ENCODE measurements at regions not wholly inside any gene's neighbourhood (a gene's known extent, or its start where the extent isn't known, plus 50 kb on each side); places are given as distances from the start of the nearest gene placed in this dataset.
"Not testable (repeated sequence)": the region's sequence is repeated elsewhere in the genome, so short reads cannot be mapped to it uniquely, and the experiment has no call there.

- DNase-seq: not testable (repeated sequence)
Observed at GRCh38 chr9:42656789-42657188, 473.3 kb downstream of the SPATA31A6 start.

DNA sequence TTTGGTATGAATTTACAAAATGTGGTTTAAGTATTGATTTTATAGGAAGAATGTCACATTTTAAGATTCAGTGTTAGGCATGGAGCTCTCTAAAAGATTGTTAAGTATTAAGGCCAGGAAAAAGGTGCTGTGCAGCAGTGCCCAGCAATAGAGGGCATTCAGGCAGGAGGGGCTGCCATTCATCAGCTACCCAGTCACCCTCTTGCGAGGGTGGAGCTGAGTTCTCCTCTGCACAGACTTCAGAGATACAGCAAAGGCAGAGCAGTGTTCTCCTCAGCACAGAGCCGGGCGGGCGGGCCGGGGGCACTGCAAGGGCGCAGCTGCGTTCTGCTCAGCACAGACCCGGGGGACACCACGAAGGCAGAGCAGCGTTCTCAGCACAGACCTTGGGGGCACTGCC, 474.0 kb downstream of the SPATA31A6 start:
- DNase-seq: not testable (repeated sequence)

DNA sequence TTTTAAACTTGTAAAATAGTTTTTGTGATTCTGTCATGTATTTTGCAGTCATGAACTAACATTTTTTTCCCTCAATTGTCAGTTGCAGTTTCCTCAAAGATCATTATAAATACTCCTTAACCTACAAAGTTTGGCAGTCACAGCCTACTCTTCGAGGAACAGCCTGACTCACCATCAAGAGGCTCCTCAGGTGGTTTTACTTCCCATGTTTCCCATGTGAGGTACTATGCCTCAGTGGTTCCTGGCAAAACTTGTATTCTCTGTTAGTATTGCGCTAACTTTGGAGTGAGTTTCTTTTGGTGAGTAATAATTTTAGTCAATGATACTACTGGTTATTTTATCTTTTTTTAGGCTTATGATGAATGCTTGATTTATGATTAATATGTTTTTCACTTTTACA, 513.7 kb downstream of the SPATA31A6 start:
- not testable (repeated sequence) for DNase-seq

DNA sequence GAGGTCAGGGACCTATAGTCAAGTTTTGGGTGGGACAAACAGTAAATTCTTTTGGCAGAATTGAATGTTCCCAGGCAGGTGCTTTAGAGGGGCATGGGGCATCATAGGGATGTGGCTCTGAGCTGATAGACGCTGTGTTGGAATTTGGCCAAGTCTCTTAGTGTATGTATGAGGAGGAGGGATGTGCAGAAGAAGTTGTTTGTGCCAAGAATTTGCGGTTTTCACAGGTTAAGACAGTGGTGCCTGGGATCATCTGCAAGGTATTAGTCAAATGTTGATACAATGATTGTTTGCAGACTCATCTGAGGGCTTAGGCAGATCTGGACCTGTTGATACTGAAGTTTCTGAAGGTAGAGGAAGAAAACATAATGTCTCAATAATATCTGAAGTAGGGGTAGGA, 519.4 kb downstream of the SPATA31A6 start:
- not testable (repeated sequence) for DNase-seq

GRCh38 chr9:42724841-42725835, 541.7 kb downstream of the SPATA31A6 start:
- not testable (repeated sequence) for DNase-seq

DNA sequence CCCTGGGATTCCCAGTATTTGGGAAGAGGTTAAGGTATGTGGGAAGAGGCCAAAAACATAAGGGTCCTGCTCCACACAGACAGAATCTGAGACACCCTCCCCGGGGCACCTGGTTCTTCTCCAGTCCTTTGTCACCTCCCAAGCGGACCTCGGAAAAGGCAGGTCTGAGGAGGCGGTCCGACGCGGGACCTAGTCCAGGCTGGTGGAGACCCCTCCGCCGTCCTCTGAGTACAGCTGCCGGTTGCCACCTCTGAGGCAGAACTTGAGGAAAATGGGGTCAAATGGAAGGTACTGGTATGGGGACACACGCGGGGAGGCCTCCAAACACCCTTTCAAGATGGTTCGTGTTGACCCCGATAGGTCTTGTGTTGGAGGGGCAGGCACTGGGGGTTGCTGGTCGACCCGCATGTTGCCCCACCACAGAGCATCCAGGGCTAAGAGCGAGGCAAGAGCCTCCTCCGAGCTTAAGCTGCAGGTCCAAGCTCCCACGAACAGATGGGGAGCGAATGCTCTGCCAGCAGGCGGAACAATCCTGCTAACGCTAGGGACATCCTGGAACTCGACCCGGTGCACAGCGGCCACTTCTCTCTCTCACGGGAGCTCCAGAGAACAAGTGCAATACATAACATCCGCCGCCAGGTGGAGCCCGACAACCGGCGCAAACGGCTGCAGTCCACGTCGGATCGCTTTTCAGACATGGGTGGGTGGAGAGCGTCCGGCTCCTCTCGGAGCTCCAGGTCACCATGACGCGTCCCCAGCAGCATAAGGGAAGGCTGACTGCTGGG, 559.8 kb downstream of the SPATA31A6 start:
- peak; percentile 82 for DNase-seq

DNA sequence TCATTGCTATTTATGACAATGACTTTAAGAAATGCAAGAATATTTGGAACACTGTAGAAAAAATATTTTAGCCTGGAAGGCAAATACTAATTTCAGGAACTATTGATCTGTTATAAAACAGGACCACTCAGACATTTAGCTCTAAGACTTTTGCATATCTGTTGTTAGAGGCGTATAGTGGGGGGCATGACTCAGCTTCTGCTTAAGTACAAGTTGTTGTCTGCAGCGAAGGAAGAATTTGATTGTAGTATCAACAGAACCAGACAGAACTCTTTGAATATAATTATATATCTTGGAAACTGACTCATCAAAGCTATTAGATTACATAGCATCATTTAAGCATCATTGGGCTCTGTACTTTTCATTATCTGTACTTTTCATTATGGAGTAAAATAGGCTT, 573.8 kb downstream of the SPATA31A6 start:
- not testable (repeated sequence) for DNase-seq

GRCh38 chr9:42759320-42759719, 575.9 kb downstream of the SPATA31A6 start:
- DNase-seq: not testable (repeated sequence)

DNA sequence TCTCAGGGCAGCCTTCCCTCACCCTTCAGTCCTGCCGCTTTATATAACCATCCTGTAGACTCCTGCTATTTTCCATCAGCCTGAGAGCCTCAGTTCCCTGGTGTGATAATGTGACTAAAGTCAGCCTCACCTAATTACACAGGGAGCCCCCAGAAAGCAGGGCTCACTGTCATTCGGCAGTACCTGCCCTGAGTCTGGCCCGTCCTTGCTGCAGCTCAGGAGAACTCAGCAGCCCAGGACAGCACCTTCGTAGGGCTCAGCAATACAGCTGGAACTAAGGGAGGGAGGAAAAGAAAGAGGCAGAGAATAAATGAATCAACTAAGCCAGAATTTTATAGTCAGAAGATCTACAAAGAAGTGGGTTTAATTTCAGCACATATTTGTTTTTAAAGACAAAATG, 598.7 kb downstream of the SPATA31A6 start:
- not testable (repeated sequence) for DNase-seq

GRCh38 chr9:42792725-42793124, 609.3 kb downstream of the SPATA31A6 start:
- DNase-seq: not testable (repeated sequence)

- not testable (repeated sequence) for DNase-seq
Observed at GRCh38 chr9:42798571-42798970, 615.1 kb downstream of the SPATA31A6 start.

GRCh38 chr9:42802716-42803115, 619.3 kb downstream of the SPATA31A6 start:
- not testable (repeated sequence) for DNase-seq

DNA sequence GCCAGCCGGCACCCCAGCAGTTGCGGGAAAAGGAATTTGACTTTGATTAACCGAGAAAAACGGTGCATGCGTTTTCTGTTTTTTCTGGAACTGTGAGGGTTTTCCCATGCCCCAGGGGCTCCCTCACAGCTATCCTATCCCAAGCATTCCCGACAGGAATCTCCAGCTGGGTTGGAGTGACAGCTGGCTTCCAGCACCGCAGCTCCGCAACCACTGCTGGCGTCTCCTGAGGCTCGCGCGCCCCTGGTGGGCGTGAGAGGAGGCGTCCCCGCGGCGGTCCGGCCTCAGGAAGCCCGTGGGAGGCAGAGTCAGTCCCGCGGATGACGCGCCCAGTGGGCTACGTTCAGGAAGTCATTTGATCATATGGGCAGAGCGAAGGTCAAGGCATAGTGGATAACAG, 623.2 kb downstream of the SPATA31A6 start:
- DNase-seq: peak; percentile 3

DNA sequence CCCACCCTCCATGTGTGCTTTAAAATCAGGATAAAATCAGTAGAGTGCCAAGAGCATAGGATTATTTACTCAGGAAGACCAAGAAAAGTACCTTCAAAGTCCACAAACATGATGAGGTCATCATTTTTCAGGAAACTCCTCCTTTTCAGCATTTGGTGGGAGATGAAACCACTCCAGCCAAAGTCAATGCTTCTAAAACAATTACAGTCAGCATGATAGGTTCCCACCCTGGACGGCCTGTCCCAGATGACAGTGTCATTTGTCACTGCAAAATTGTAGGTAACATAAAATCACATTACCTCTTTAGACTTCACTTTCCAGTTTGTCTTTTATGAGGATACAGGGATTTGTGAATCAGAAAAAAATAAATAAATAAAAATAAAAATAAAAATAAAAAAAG, 638.0 kb downstream of the SPATA31A6 start:
- DNase-seq: not testable (repeated sequence)

- not testable (repeated sequence) for DNase-seq
Observed at GRCh38 chr9:42848156-42848555, 664.7 kb downstream of the SPATA31A6 start.

- DNase-seq: peak; percentile 2
Observed at GRCh38 chr9:42850896-42851693, 667.6 kb downstream of the SPATA31A6 start.

DNA sequence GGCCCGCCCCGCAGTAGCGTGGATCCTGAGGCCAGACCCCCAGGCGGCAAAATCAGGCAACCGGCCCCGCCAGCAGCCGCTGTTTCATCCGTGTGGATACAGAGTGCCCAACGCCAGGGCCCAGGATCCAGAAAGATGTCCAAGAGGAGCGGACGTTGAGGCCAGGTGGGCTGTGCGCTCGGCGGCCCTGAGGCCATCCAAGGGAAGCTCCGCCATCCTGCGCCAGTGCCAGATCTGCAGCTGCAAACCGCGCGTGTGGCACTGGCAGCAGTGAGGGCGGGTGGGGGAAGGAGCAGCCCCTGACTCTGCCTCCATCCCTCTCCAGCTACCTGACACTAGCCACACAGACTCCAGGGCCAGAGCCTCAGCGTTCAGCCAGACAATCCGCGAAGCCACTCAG, 668.2 kb downstream of the SPATA31A6 start:
- peak; percentile 20 for DNase-seq

DNA sequence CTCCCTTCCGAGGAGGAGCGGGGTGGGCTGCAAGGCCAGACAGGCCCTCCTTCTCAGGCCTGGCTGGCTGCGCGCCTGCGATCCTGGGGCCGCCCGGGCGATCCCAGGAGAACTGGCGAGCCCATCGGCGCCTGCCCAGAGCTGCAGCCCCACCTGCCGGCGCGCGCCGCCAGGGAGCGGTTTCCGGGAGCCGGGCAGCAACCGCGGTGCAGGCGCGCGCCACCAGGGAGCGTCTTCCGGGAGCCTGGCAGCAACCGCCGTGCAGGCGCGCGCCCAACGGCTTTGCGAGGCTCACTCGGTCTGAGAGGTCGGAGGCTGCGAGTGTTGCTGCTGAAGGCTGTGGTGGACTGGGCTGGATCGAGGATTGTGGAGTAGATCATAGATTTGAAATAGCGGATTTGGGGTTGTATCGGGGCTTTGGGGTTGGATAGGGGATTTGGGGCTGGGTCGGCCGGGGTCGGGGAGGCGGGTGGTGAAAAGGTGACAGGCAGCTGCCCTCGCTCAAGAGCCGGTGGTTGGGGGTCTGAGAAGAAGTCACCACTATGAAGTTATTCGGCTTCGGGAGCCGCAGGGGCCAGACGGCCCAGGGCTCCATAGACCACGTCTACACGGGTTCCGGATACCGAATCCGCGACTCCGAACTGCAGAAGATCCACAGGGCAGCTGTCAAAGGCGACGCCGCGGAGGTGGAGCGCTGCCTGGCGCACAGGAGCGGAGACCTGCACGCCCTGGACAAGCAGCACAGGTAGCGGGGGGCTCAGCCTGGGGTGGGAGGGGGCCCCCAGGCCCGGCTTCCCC, 668.9 kb downstream of the SPATA31A6 start:
- DNase-seq: peak; percentile 85

- not testable (repeated sequence) for DNase-seq
Observed at GRCh38 chr9:42860133-42860532, 676.7 kb downstream of the SPATA31A6 start.

DNA sequence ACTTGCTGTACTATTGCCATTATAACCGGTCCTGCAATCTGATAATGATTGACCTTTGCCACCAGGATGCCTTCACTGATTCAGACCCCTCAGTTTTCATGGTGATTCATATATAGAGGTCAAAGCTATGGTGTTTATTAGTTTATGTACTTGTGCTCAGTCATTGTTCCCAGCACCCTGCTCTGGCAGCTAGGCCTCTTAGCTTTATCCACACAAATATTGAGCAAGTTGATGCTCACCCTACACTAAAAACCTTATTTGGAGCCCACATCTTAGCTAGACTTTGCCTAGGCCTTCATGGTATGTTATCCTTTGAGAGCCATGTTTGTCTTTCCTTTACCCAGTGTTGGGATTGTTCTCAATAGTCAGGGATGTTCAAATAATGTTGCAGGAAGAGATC, 679.0 kb downstream of the SPATA31A6 start:
- not testable (repeated sequence) for DNase-seq

Measured in eye (tissue), 1 donor.